Middle frontal gyrus (tissue), 1 donor: ENCODE measurements at regions not wholly inside any gene's neighbourhood (a gene's known extent, or its start where the extent isn't known, plus 50 kb on each side); places are given as distances from the start of the nearest gene placed in this dataset.

Experiments used
- DNase-seq: peaks from one replicate; pipeline ENCODE4 v3.0.0-alpha.2; 2015; ENCODE audit warnings: low spot score; ENCODE audit errors: extremely low spot score

- DNase-seq = no peak
Measured at GRCh38 chr15:94535298-94536048, 304.1 kb downstream of the MCTP2 start.

- no peak for DNase-seq
Measured at GRCh38 chr15:94536549-94536948, 305.2 kb downstream of the MCTP2 start.

GRCh38 chr15:94538280-94538679 lies 306.9 kb downstream of the MCTP2 start:
- DNase-seq = no peak

- no peak for DNase-seq
Measured at GRCh38 chr15:94542391-94542790, 311.0 kb downstream of the MCTP2 start.

GRCh38 chr15:94546808-94547207 lies 315.4 kb downstream of the MCTP2 start:
- DNase-seq = no peak

- no peak for DNase-seq
Measured at GRCh38 chr15:94547711-94548110, 316.4 kb downstream of the MCTP2 start.

GRCh38 chr15:94555841-94556519 lies 324.6 kb downstream of the MCTP2 start:
- no peak for DNase-seq

GRCh38 chr15:94561036-94561689 lies 329.8 kb downstream of the MCTP2 start:
- DNase-seq = no peak

GRCh38 chr15:94563456-94563855 lies 332.1 kb downstream of the MCTP2 start:
- DNase-seq = no peak

- DNase-seq = no peak
Measured at GRCh38 chr15:94576889-94577533, 345.6 kb downstream of the MCTP2 start.

GRCh38 chr15:94579286-94579685 lies 347.9 kb downstream of the MCTP2 start:
- no peak for DNase-seq

- no peak for DNase-seq
Measured at GRCh38 chr15:94580211-94580885, 349.0 kb downstream of the MCTP2 start.

- DNase-seq = no peak
Measured at GRCh38 chr15:94582368-94582767, 351.0 kb downstream of the MCTP2 start.

- no peak for DNase-seq
Measured at GRCh38 chr15:94584833-94585244, 353.5 kb downstream of the MCTP2 start.

- DNase-seq = no peak
Measured at GRCh38 chr15:94586099-94586498, 354.7 kb downstream of the MCTP2 start.

GRCh38 chr15:94587113-94587512 lies 355.8 kb downstream of the MCTP2 start:
- DNase-seq = no peak

GRCh38 chr15:94588993-94589392 lies 357.6 kb downstream of the MCTP2 start:
- no peak for DNase-seq

- no peak for DNase-seq
Measured at GRCh38 chr15:94592495-94592894, 361.1 kb downstream of the MCTP2 start.

- DNase-seq = no peak
Measured at GRCh38 chr15:94596707-94597106, 365.3 kb downstream of the MCTP2 start.

- DNase-seq = no peak
Measured at GRCh38 chr15:94600505-94600904, 369.1 kb downstream of the MCTP2 start.

- DNase-seq = no peak
Measured at GRCh38 chr15:94602754-94603470, 371.6 kb downstream of the MCTP2 start.
